ENCODE measurements at regions not wholly inside any gene's neighbourhood (a gene's known extent, or its start where the extent isn't known, plus 50 kb on each side); places are given as distances from the start of the nearest gene placed in this dataset.
A peak's percentile ranks its signal among the peaks of the same experiment; 100 is the strongest.
"Not testable (repeated sequence)": the region's sequence is repeated elsewhere in the genome, so short reads cannot be mapped to it uniquely, and the experiment has no call there.

DNA sequence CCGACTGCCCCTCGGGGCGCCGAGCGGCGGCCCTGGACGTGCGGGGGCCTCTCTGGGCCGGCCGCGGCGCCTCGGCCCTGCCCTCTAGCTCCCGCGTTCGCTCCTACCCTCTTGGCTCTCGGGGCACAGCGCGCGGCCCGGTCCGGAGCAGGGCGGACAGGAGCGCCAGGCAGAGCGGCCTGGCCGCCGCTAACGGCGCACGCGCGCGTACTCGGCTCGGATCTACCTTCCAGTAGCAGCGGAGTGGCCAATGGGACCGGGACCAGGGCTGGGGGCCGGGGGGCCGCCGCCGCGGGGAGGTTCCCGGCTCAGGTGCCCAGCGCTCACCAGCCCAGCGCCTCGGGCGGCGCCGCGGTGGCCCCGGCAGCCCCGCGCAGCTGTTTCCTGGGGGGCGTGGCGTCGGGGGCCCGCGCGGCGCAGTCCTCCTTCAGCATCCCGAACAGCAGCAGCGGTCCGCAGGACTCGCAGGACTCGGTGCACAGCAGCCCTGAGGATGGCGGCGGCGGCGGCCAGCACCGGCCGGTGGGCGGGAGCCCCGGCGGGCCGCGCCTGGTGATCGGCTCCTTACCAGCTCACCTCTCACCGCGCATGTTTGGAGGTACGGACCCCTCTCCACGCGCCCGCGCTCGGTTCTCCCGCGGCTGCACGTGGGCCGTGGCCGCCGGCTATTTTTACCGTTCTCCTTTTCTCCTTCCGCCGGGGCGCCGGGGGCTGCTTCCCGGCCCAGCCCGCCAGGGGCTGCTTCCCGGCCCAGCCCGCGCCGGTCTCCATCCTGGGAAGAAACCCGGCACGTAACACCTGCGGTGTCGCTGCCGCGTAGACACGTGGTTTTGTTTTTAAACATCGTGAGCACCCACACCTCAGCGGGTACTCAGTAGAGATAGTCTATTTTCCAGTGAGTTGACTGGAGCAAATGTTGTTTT lies 162.9 kb downstream of the KBTBD2 start:
- CTCF ChIA-PET: interaction anchor here (0.6 kb wide), 1 partner anchor 380 kb away, joined by 3 read pairs; the partner anchor contains the start of gene RP9
- H3K36me3 Mint-ChIP-seq; H3K27me3 Mint-ChIP-seq (ENCODE audit: low read depth); H3K27ac Mint-ChIP-seq; POLR2A ChIA-PET; H3K9me3 Mint-ChIP-seq: not testable (repeated sequence)
- Mint-ChIP-seq H3K4me1 (peaks cover 17% of the 10 kb centered on the region), H3K4me3 (peak overlapping the region; percentile 67)
- peak; percentile 86 for ATAC-seq
- TF ChIP-seq FOXP1 (CRISPR knock-in tag; IDR thresholded peaks at IDR 0.05; ENCODE audit: borderline replicate concordance): peak; percentile 25
- TF ChIP-seq ETV6 (CRISPR knock-in tag; IDR thresholded peaks at IDR 0.05): 0 out of 2 replicates have a peak, but pooled peaks have one; percentile 22
- peak; percentile 44; the same call in 1 of the 2 replicates for TF ChIP-seq SP1 (CRISPR knock-in tag; conservative IDR thresholded peaks at IDR 0.05)
- 0 out of 2 replicates have a peak, but pooled peaks have one; percentile 22 for TF ChIP-seq CREM (CRISPR knock-in tag; IDR thresholded peaks at IDR 0.05)
- 0 out of 2 replicates have a peak, but pooled peaks have one; percentile 28 for TF ChIP-seq ESRRA (CRISPR knock-in tag; IDR thresholded peaks at IDR 0.05; ENCODE audit: borderline replicate concordance)
- peak; percentile 85; the same call in 1 of the 2 replicates for TF ChIP-seq KAT7 (CRISPR knock-in tag; IDR thresholded peaks at IDR 0.05; ENCODE audit: borderline replicate concordance)
- DNase-seq (ENCODE audit: low spot score): peak; percentile 81

DNA sequence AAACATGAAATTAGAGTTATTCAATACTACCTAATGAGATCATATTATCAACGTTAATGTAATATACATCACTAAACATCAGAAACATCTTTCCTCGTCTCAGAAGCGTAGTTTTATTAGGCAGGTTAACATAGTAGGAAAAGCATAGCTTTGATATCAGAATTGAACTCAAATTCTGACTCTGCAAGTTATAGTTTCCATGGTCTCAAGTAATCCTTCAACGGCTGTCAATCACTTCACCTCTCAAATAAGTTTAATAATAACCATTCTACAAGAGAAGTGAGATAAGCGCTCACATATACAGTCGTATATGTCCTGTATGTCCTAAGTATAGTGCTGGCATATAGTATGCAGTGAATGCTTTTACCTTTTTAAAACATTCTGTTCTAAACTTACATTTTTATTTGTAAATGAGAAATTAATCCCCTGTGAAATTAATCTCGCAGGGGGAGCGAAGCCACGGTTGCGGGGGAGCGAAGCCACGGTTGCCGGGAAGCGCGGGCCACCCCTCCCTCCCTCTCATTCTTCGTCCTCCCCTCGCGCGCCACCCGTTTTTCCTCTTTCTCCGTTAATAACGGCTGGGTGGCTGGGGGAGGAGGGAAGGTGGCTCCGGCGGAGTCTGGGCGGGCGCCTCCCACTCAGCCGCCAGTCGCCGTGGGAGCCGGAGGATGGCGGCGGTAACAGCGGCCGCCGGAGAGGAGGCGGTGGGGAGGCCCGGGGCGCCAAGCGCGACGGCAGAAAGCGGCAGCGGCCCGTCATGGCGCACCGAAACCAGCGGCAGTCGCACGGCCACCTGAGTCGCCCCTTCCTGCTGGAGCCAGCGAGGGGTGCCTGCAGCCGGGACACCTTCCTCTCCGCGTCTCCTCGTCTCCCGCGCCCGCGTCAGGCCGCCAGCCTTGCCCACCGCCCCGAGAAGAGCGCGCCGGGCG lies 163.8 kb downstream of the KBTBD2 start:
- not testable (repeated sequence) for H3K36me3 Mint-ChIP-seq; H3K27ac Mint-ChIP-seq; H3K27me3 Mint-ChIP-seq (ENCODE audit: low read depth); H3K9me3 Mint-ChIP-seq
- Mint-ChIP-seq H3K4me3 (peak overlapping the region; percentile 81), H3K4me1 (peaks cover 16% of the 10 kb centered on the region)
- TF ChIP-seq, protein P1, sequence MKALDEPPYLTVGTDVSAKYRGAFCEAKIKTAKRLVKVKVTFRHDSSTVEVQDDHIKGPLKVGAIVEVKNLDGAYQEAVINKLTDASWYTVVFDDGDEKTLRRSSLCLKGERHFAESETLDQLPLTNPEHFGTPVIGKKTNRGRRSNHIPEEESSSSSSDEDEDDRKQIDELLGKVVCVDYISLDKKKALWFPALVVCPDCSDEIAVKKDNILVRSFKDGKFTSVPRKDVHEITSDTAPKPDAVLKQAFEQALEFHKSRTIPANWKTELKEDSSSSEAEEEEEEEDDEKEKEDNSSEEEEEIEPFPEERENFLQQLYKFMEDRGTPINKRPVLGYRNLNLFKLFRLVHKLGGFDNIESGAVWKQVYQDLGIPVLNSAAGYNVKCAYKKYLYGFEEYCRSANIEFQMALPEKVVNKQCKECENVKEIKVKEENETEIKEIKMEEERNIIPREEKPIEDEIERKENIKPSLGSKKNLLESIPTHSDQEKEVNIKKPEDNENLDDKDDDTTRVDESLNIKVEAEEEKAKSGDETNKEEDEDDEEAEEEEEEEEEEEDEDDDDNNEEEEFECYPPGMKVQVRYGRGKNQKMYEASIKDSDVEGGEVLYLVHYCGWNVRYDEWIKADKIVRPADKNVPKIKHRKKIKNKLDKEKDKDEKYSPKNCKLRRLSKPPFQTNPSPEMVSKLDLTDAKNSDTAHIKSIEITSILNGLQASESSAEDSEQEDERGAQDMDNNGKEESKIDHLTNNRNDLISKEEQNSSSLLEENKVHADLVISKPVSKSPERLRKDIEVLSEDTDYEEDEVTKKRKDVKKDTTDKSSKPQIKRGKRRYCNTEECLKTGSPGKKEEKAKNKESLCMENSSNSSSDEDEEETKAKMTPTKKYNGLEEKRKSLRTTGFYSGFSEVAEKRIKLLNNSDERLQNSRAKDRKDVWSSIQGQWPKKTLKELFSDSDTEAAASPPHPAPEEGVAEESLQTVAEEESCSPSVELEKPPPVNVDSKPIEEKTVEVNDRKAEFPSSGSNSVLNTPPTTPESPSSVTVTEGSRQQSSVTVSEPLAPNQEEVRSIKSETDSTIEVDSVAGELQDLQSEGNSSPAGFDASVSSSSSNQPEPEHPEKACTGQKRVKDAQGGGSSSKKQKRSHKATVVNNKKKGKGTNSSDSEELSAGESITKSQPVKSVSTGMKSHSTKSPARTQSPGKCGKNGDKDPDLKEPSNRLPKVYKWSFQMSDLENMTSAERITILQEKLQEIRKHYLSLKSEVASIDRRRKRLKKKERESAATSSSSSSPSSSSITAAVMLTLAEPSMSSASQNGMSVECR (CRISPR knock-in tag; IDR thresholded peaks at IDR 0.05; ENCODE audit: borderline replicate concordance): peak; percentile 26; the same call in 1 of the 2 replicates
- 0 out of 2 replicates have a peak, but pooled peaks have one; percentile 43 for TF ChIP-seq FOXP1 (CRISPR knock-in tag; IDR thresholded peaks at IDR 0.05; ENCODE audit: borderline replicate concordance)
- TF ChIP-seq TCF7 (CRISPR knock-in tag; IDR thresholded peaks at IDR 0.05; ENCODE audit: low read depth): 0 out of 2 replicates have a peak, but pooled peaks have one; percentile 18
- 0 out of 2 replicates have a peak, but pooled peaks have one; percentile 37 for TF ChIP-seq TEAD1 (CRISPR knock-in tag; IDR thresholded peaks at IDR 0.05)
- CTCF ChIA-PET: interaction anchor here (0.6 kb wide), 1 partner anchor 381 kb away, joined by 3 read pairs; the partner anchor contains the start of gene RP9
- DNase-seq (ENCODE audit: low spot score) (peak; percentile 61), ATAC-seq (peak; percentile 29)
- POLR2A ChIA-PET: interaction anchor here (0.7 kb wide), 1 partner anchor 177 kb away, joined by 4 read pairs; no protein-coding TSS in a partner anchor

DNA sequence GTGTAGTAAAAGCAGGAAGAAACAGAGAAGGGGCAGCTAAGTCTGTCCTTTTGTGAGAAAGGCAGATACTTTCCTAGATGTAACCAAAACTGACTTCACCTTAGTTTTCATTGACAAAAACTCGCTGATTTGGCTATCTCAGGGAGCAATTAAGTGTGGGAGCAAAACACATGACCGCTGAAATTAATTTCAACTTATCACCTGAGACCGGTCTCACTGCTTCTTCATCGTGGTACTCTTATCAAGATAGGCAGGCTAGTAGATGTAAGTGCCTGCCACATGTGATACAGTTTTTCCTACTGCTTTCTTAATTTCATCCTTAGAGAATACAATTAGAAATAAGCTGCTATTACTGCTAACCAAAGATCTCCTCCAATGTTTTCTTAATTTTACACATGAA lies 168.7 kb downstream of the KBTBD2 start:
- CTCF ChIA-PET; H3K27ac Mint-ChIP-seq; ATAC-seq; H3K4me1 Mint-ChIP-seq; H3K9me3 Mint-ChIP-seq; H3K27me3 Mint-ChIP-seq (ENCODE audit: low read depth); POLR2A ChIA-PET; H3K4me3 Mint-ChIP-seq; DNase-seq (ENCODE audit: low spot score); H3K36me3 Mint-ChIP-seq: not testable (repeated sequence)

DNA sequence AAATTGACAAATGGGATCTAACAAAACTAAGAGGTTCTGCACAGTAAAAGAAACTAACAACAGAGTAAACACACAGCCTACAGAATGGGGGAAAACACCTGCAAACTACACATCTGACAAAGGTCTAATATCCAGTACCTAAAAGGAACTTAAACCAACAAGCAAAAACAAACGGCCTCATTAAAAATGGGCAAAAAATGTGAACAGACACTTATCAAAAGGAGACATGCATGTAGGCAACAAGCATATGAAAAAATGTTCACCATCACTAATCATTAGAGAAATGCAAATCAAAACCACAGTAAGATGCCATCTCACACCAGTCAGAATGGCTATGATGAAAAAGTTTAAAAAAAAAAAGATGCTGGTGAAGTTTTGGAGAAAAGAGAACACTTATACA lies 197.4 kb downstream of the KBTBD2 start:
- Mint-ChIP-seq H3K27ac (no peak overlapping the region), H3K4me1 (peaks cover 21% of the 10 kb centered on the region), H3K27me3 (ENCODE audit: low read depth) (no peaks in the 10 kb centered on the region; the same call in 1 of the 2 replicates), H3K36me3 (peaks cover 5% of the 10 kb centered on the region), H3K9me3 (peaks cover 32% of the 10 kb centered on the region), H3K4me3 (no peak overlapping the region)
- CTCF ChIA-PET: no interaction called here
- DNase-seq (ENCODE audit: low spot score) (no peak), ATAC-seq (no peak)
- POLR2A ChIA-PET: no interaction called here
- TF ChIP-seq, protein P2, sequence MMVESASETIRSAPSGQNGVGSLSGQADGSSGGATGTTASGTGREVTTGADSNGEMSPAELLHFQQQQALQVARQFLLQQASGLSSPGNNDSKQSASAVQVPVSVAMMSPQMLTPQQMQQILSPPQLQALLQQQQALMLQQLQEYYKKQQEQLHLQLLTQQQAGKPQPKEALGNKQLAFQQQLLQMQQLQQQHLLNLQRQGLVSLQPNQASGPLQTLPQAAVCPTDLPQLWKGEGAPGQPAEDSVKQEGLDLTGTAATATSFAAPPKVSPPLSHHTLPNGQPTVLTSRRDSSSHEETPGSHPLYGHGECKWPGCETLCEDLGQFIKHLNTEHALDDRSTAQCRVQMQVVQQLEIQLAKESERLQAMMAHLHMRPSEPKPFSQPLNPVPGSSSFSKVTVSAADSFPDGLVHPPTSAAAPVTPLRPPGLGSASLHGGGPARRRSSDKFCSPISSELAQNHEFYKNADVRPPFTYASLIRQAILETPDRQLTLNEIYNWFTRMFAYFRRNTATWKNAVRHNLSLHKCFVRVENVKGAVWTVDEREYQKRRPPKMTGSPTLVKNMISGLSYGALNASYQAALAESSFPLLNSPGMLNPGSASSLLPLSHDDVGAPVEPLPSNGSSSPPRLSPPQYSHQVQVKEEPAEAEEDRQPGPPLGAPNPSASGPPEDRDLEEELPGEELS (CRISPR knock-in tag; IDR thresholded peaks at IDR 0.05): no peak
- TF ChIP-seq, protein P3, sequence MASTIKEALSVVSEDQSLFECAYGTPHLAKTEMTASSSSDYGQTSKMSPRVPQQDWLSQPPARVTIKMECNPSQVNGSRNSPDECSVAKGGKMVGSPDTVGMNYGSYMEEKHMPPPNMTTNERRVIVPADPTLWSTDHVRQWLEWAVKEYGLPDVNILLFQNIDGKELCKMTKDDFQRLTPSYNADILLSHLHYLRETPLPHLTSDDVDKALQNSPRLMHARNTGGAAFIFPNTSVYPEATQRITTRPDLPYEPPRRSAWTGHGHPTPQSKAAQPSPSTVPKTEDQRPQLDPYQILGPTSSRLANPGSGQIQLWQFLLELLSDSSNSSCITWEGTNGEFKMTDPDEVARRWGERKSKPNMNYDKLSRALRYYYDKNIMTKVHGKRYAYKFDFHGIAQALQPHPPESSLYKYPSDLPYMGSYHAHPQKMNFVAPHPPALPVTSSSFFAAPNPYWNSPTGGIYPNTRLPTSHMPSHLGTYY (CRISPR knock-in tag; IDR thresholded peaks at IDR 0.05): no peak
- TF ChIP-seq TCF7 (CRISPR knock-in tag; IDR thresholded peaks at IDR 0.05; ENCODE audit: low read depth) (no peak), ZBTB21 (CRISPR knock-in tag; IDR thresholded peaks at IDR 0.05; ENCODE audit: borderline replicate concordance) (no peak), ZNF671 (CRISPR knock-in tag; IDR thresholded peaks at IDR 0.05) (no peak), GTF2I (CRISPR knock-in tag; conservative IDR thresholded peaks at IDR 0.05) (no peak), RELA (CRISPR knock-in tag; IDR thresholded peaks at IDR 0.05; ENCODE audit: borderline replicate concordance) (no peak)

All from WTC11 (cell line).